ENCODE measurements at regions not wholly inside any gene's neighbourhood (a gene's known extent, or its start where the extent isn't known, plus 50 kb on each side); places are given as distances from the start of the nearest gene placed in this dataset.
A peak's percentile ranks its signal among the peaks of the same experiment; 100 is the strongest.

- intact Hi-C loops (cut with micrococcal nuclease; ENCODE audit: unreplicated experiment), result loop anchor here (1.0 to 10.0 kb wide), 4 partner anchors 84 to 489 kb away; partner anchors contain the start of gene GATA3
- TF ChIP-seq CTCF (conservative IDR thresholded peaks at IDR 0.05), result no peak
- TF ChIP-seq EZH2 (IDR thresholded peaks at IDR 0.05; ENCODE audit: low read depth), result no peak
Observed at GRCh38 chr10:8544057-8544380, 489.5 kb downstream of the GATA3 start.

GRCh38 chr10:8544500-8544899 lies 490.0 kb downstream of the GATA3 start:
- Histone ChIP-seq H3F3A (ENCODE audit: insufficient read depth, low read depth) (peaks cover 29% of the 10 kb centered on the region), H3K79me2 (ENCODE audit: low read depth) (no peaks in the 10 kb centered on the region), H3K27ac (peak overlapping the region; percentile 99), H3K9me3 (ENCODE audit: insufficient read depth, low read depth) (peaks cover 7% of the 10 kb centered on the region; the same call in 1 of the 2 replicates), H3K4me1 (replicated peaks; ENCODE audit: insufficient read depth) (peaks cover 39% of the 10 kb centered on the region), H3K9me2 (ENCODE audit: insufficient read depth) (no peaks in the 10 kb centered on the region), H3K4me3 (peak overlapping the region; percentile 28; the same call in 1 of the 2 replicates), H2AFZ (no peak overlapping the region), H3K27me3 (ENCODE audit: insufficient read depth, low read depth) (no peaks in the 10 kb centered on the region), H4K20me1 (ENCODE audit: insufficient read depth) (no peaks in the 10 kb centered on the region), H3K4me2 (peak overlapping the region; percentile 65), H3K36me3 (ENCODE audit: low read depth) (no peaks in the 10 kb centered on the region)
- no TSS peak for BruUV-seq (replicated peaks)
- POLR2A ChIA-PET (ENCODE audit: unreplicated experiment), result no interaction called here
- TF ChIP-seq CTCF (conservative IDR thresholded peaks at IDR 0.05) (no peak), EZH2 (IDR thresholded peaks at IDR 0.05; ENCODE audit: low read depth) (no peak)
- DNase-seq, result no peak
- intact Hi-C loops (cut with micrococcal nuclease; ENCODE audit: unreplicated experiment), result loop anchor here (1.0 to 10.0 kb wide), 4 partner anchors 84 to 490 kb away; partner anchors contain the start of gene GATA3
- CTCF ChIA-PET, result no interaction called here

More at GRCh38 chr10:8544057-8544380, 489.5 kb downstream of the GATA3 start:
- POLR2A ChIA-PET (ENCODE audit: unreplicated experiment), result interaction anchor here (0.6 kb wide), 1 partner anchor 38 kb away, joined by 3 read pairs; no protein-coding TSS in a partner anchor
- Histone ChIP-seq H3K27ac (peak overlapping the region; percentile 99), H3K4me1 (replicated peaks; ENCODE audit: insufficient read depth) (peaks cover 39% of the 10 kb centered on the region), H2AFZ (0 out of 2 replicates have a peak overlapping the region, but pooled peaks have one; percentile 5), H3F3A (ENCODE audit: insufficient read depth, low read depth) (peaks cover 29% of the 10 kb centered on the region), H3K9me2 (ENCODE audit: insufficient read depth) (no peaks in the 10 kb centered on the region), H3K36me3 (ENCODE audit: low read depth) (no peaks in the 10 kb centered on the region), H3K79me2 (ENCODE audit: low read depth) (no peaks in the 10 kb centered on the region), H3K4me2 (peak overlapping the region; percentile 65), H4K20me1 (ENCODE audit: insufficient read depth) (no peaks in the 10 kb centered on the region), H3K9me3 (ENCODE audit: insufficient read depth, low read depth) (peaks cover 11% of the 10 kb centered on the region; the same call in 1 of the 2 replicates), H3K4me3 (peak overlapping the region; percentile 28; the same call in 1 of the 2 replicates), H3K27me3 (ENCODE audit: insufficient read depth, low read depth) (no peaks in the 10 kb centered on the region)
- DNase-seq, result peak; percentile 36 to 95
- no TSS peak for BruUV-seq (replicated peaks)
- CTCF ChIA-PET, result no interaction called here

GRCh38 chr10:8554574-8554973 lies 500.1 kb downstream of the GATA3 start:
- POLR2A ChIA-PET (ENCODE audit: unreplicated experiment), result no interaction called here
- intact Hi-C loops (cut with micrococcal nuclease; ENCODE audit: unreplicated experiment), result no loop called here
- Histone ChIP-seq H3K79me2 (ENCODE audit: low read depth) (no peaks in the 10 kb centered on the region), H3K27ac (no peak overlapping the region), H4K20me1 (ENCODE audit: insufficient read depth) (no peaks in the 10 kb centered on the region), H3K27me3 (ENCODE audit: insufficient read depth, low read depth) (no peaks in the 10 kb centered on the region), H3K4me1 (replicated peaks; ENCODE audit: insufficient read depth) (no peaks in the 10 kb centered on the region), H3K4me2 (no peak overlapping the region), H3K36me3 (ENCODE audit: low read depth) (no peaks in the 10 kb centered on the region), H3K9me2 (ENCODE audit: insufficient read depth) (no peaks in the 10 kb centered on the region), H3F3A (ENCODE audit: insufficient read depth, low read depth) (no peaks in the 10 kb centered on the region), H3K9me3 (ENCODE audit: insufficient read depth, low read depth) (no peaks in the 10 kb centered on the region), H2AFZ (no peak overlapping the region), H3K4me3 (no peak overlapping the region)
- BruUV-seq (replicated peaks), result no TSS peak
- CTCF ChIA-PET, result no interaction called here
- no peak for TF ChIP-seq CTCF (conservative IDR thresholded peaks at IDR 0.05)
- no peak for TF ChIP-seq EZH2 (IDR thresholded peaks at IDR 0.05; ENCODE audit: low read depth)
- no peak for DNase-seq
